HG02678 (cell line): ENCODE measurements at regions not wholly inside any gene's neighbourhood (a gene's known extent, or its start where the extent isn't known, plus 50 kb on each side); places are given as distances from the start of the nearest gene placed in this dataset.
"Not testable (repeated sequence)": the region's sequence is repeated elsewhere in the genome, so short reads cannot be mapped to it uniquely, and the experiment has no call there.

ENCODE experiments used
- ATAC-seq: cut with Tn5 transposase; IDR thresholded peaks from one replicate; pipeline ENCODE4 v1.9.1; 2021; ENCODE audit warnings: mild to moderate bottlenecking, moderate library complexity; ENCODE audit not compliant: unreplicated experiment

DNA sequence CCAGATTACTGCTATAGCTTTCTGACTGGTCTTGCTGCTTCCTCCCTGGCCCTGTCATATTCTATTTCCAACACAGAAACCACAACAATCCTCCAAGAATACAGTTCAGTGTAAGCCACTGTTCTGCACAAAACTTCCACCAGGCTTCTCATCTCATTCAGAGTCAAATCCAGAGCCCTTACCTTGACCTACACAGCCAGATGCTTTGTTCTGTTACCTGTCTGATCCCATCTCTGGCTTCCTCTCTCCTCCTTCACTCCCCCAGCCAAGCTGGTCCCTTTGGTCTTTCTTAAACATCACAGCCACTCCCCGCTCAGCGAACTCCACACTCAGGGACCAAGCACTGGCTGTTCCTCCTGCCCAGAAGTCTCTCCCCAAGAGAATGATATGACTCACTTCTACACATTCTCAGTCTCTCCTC lies 84.8 kb upstream of the BMP2K start:
- ATAC-seq: no peak

DNA sequence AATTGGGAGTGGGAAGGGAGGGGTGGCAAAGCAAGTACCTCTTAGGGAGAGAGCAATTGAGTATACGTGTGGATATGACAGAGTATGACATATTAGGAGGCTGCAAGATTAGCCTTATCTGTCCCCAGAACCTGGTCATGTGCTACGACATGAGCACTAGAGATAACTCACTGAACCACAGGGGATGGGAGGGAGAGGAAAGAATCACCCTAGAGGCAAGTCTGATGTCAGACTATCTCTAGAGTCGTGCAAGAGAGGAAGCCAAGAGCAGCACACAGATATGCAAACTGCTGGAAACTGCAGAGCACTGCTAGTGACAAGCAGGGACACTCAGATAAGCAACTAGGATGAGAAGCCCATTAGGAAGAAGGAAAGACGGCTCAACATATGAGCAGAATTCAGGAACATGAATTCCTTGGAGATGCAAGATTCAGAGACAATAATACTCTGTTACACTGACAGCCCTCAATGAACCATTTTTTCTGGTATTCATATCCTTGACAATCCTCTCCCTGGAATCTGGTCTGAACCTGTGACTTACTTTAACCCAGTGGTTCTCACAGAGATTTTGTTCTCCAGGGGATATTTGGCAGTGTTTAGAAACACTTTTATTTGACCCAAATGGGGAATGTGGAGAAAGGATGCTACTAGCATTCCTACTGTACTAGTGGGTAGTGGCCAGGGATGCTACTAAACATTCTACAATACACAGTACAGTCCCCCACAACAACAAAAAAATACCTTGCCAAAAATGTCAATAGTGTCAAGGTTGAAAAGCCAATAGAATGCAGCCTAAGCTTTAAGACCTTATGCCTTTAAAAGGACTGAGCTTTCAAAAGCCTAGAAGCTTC lies 84.0 kb upstream of the BMP2K start:
- no peak for ATAC-seq

DNA sequence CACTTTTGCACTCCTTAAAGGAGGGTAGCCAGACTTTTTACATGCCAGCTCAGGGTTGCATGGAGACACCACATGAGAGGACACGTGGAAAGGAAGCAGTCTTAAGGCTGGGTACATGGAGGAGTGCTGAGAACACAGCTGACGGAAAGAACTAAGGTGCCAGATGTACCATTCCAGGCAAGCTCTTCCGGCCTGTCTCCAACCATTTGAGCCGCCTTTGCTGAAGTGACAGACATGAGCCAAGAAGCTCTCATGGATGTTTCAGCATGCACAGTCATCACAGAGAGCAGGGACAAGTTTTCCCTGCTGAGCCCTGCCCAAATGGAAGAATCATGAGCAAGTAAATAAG lies 83.4 kb upstream of the BMP2K start:
- no peak for ATAC-seq

DNA sequence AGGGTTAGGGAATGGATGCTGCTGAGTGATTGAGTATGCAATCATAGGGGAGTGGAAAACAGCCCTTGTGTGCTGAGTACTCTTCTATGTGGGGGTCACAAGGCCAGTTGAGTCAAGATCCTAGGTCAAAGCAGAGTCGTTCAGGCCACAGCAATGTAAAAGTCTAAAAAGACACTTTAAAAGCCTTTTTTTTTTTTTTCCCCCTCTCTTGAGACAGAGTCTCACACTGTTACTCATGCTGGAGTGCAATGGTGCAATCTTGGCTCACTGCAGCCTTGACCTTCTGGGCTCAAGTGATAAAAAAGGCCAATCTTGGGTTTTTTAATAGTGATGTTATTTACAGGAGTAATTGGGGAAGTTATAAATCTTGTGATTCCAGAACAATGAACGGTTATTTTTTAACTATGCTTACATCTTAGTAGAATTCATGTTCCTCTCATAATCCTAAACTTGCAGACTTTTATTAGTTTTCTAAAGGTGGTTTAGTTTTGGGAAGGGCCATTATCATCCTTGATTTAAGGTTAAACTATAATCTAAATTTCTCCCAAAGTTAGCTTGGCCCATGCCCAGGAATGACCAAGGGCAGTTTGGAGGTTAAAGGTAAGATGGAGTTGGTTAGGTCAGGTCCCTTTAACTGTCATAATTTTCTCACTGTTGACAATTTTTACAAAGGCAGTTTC lies 82.2 kb upstream of the BMP2K start:
- no peak for ATAC-seq

DNA sequence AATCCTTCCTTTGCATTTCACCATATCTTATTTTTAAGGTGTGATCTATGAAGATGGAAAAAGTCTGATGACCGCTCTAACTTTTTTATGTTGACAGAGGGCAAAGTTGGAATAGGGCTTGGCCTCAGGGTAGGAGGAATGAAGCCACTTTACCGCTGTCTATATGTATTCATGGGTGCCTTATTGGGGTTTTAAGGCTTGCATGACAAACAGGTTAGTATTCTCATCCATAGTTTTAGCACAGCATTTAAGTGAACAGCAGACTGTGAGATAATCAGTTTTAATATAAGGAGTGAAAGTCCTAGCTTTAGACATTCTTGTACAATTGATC lies 81.7 kb upstream of the BMP2K start:
- ATAC-seq: no peak

DNA sequence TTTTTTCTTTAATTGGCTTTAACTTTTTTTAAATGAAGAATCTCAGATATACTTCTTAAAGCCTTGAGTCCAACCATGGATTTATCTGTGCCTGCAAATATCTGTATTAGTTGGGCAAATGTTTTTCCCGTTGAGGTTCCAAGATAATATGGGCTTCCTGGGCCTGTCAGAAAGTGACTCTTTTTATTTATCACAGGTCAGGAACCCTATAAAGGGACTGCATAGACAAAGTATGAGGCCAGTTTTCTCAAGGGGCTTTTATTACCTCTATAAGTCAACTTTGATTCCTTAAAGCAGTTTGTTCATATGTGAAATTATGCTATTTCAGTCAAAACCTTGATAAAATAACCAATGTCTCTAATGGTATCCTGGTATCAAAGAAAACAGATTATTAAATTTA lies 80.2 kb upstream of the BMP2K start:
- no peak for ATAC-seq

DNA sequence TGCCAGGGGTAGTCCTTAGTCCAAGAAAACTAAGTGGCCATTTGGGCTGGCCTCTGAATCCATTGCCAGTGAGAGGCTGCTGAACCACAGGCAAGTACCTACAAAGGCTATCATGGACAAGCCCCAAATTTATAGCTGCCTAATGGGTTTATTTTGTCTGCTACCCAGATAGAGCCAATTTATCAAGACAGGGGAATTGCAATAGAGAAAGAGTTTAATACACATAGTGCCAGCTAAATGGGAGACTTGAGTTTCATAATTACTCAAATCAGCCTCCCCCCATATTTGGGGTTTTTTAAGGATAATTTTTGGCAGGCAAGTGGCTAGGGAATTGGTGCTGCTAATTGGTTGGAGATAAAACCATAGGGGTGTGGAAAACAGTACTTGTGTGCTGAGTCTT lies 73.1 kb upstream of the BMP2K start:
- ATAC-seq: no peak

DNA sequence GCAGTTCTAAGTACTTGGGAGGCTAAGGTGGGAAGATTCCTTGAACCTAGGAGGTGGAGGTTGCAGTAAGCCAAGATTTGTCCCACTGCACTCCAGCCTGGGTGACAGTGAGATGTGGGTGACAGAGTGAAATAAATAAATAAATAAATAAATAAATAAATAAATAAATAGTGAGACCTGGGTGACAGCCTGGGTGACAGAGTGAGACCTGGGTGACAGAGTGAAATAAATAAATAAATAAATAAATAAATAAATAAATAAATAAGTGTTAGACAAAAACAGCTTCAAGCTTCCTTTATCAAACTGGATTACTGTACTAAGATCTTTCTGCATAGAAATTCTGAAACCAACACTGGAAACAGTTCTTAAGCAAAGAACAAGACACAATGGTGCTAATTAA lies 71.8 kb upstream of the BMP2K start:
- ATAC-seq: no peak

DNA sequence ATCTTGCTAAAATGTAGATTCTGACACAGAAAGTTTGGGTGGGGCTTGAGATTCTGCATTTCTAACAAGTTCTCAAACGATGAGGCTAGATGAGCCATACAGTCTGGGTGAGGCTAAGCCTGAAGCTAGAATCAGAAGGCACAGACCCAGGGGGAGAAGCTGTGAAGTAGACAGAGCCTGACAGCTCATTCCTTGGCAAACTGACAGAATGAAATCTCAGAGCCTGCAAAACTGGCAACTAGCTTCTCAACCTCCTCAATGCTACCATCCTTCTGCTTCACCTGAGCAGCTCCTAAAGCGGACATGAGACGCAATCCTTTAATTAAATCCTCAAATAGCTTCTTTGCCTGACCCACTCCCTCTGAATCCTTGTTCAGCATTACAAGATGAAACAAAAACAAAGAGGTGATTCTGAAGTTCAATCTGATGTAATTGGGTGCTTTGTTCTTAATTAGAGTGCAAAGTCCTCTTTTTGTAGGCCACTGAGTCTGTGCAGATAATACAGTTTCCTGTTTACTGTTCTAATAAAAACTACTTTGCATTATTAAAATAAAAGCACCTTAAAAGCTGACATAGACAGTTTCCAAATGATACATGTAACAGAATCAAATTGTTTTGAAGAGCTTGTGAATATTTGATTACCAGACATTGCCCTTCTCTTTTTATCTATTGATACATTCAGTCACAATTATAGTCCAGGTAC lies 71.0 kb upstream of the BMP2K start:
- ATAC-seq: no peak

DNA sequence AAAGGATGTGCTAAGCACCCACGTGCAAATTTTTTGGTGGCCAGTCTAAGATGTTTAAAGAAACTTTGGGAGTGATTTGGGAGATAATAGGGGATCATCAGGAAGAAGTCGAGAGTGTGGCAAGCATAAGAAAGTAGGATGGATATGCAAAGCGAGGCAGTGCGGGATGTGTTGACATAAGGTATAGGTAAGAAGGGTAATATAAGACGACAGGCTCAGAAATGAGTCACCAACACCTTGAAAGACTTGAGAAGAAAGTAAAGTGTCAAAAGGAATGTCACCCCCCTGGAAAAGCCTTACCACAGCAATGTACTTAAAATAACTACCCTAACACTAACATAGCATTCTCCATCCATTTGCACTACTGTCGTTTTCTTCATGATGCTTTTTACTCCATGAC lies 69.8 kb upstream of the BMP2K start:
- ATAC-seq: no peak

DNA sequence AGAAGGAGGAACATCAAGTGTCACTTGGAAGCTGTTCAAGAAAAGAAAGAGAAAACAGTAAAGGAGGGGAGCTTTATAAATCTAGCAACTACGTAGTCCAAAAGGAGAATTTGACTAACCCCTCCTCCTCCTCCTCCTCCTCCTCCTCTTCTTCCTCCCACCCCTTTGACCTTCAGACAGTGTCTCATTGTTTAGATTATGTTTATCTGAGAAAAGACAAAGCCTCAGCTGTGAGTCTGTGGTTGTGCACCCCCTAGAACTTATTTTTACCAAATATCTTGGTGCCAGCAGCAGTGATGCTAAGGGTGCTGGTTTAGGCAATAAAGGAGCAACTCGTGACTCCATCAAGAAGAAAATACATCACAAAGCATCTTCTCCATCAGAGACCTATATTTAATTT lies 68.9 kb upstream of the BMP2K start:
- peak; percentile 34 for ATAC-seq

DNA sequence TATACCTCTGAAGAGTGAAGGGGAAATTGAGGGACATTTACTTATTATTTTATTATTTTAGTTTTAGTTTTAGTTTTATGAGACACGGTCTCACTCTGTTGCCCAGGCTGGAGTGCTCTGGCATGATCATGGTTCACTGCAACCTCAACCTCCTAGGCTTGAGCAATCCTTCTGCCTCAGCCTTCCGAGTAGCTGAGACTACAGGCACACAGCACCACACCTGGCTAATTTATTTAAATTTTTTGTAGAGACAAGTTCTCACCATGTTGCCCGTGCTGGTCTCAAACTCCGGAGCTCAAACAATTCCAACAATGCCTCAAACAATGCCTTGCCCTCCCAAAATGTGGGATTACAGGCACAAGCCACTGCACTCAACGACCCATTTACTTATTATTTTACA lies 68.4 kb upstream of the BMP2K start:
- ATAC-seq: peak; percentile 37

DNA sequence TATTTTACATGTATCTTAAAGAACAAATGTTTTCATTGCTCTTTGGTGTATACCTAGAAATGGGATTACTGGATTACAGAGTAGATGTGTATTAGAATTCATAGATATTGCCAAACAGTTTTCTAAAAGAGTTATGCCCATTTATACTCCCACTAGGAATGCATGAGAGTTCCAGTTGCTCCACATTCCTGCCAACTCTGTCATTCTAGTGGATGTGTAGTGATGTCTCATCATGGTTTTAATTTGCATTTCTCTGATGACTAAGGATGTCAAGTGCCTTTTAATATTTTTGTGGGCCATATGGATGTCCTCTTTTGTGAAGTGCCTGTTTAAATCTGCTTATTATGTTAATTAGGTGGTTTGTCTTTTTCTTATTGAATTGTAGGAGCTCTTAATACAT lies 65.6 kb upstream of the BMP2K start:
- ATAC-seq: no peak

DNA sequence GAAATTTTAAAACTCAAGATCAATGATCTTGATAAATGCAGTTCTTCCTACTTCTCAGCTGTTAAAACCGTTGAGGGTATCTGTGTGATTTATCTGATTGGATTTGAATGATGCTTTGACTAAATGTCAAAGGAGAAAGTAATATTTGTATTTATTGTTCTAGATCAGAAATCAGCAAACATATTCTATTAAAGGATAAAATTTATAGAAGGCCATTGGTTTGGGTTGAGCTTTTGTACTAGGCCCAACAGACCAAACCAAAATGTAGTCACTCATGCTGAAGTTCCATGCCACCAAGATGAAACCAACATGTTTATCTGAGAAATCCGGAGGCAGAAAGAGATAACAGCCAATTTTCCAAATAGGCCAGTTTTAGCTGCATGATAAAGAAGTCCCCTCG lies 64.5 kb upstream of the BMP2K start:
- no peak for ATAC-seq

DNA sequence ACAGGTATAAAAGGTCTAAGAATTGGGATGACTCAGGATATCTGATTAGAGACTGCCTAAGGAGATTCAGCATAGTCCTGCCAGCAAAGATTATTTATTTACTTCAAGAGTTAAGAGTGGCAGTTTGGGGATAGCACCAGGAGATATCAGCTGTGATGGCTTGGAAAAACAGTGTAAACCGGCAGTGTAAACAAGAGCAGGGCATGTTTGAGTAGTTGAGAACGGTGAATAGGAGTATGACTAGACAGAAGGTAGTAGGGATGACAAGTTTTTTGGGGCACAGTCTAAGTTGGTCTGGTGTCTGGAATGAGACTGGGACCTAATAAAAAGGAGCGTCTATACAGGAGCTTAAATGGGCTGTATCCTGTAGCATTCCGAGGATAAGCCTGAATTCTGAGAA lies 61.6 kb upstream of the BMP2K start:
- not testable (repeated sequence) for ATAC-seq

DNA sequence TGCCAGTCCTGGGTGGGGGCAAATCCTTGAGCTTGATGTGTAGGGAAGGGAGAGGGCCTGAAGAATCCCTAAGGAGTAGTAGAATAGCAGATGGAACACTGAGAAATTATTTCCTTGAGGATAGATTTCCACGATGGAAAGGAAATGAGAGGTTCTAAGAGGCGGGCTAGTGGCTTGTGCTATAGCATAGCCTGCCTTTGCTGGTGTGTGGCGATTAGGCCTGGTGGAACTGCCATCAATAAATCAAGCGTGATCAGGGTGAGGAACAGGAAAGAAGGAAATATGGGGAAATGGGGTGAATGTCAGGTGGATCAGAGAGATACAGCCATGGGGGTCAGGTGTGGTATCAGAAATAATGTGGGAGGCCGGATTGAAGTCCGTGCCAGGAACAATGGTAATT lies 60.8 kb upstream of the BMP2K start:
- ATAC-seq: not testable (repeated sequence)

DNA sequence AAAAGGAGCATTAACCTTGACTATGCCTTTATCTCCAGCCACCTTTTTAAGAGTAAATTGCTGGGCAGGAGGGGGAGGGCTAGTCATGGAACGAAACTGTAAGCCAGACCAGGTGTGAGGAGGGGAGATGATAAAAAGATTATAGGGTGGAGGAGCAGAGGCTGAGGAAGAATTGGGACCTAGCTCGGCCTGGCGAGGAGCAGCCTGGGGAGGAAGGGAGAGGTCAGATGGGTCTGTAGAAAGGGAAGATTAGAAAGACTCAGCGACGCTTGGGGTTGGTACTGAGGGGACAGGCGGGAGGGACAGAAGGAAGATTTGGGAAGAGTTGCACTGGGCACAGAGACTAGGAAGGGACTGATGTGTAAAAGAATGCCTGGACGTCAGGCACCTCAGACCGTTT lies 58.4 kb upstream of the BMP2K start:
- not testable (repeated sequence) for ATAC-seq

DNA sequence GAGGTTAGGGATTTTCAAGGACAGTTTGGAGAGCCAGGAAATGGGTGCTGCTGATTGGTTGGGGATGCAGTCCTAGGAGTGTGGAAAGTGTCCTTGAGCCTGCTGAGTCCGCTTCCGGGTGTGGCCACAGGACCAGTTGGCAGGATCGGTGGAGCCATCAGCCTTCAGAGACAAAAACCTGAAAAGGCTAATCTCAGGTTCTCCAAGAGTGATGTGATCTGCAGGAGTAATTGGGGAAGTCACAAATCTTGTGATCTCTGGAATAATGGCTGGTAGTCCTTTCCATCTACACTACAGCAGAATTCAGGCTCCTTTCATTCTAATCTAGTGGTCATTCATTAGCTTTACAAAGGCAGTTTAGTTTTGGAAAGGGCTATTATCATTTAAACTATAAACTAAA lies 55.9 kb upstream of the BMP2K start:
- ATAC-seq: no peak

DNA sequence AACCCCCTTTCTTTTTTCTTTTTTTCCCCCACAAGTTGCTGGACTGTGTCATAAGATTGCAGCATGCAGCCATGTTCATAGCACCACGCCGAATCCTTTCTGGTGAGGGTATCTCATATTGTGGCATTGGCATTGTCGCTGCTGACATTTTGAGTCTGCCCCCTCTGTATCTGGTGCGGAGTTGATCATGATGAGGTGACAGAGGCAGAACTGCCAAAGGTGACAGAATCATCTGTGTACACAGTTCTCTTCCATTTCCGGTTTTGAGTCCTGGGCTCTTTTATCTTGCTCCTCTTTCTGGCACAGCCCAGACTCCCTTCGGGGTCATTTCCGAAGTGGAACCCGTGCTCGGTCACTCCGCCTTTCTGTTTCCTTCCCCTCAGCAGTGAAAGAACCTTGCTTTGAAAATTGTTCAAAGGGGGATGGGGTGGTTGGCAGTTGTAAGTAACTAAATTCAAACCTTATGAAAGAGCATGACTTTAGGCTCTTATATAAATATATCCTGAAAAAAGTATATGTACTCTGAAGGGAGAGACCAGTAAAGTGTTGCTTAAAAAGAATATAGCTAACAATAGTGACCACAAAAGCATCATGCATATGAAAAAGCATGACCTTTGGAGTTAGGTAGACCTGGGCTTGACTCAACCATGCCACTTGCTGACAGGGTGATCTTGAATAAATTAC lies 55.0 kb upstream of the BMP2K start:
- ATAC-seq: peak; percentile 92

DNA sequence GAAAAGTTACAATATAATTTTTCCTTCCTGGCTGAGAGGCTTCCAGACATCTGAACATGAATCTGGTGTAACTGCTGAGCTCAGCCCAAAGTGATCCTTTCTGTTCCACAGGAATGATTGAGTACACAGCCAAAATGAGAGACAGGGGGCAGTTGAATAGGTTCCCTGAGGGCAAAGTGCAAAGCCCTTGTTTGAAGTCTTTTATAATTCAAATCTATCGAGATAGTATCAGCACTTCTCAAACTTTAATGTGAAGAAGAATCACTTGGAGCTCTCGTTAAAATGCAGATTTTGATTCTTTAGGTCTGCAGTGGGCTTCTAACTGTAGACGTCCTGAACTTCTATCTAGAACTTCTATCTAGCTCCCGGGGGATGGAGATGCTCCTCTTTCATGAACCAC lies 54.4 kb upstream of the BMP2K start:
- ATAC-seq: no peak

DNA sequence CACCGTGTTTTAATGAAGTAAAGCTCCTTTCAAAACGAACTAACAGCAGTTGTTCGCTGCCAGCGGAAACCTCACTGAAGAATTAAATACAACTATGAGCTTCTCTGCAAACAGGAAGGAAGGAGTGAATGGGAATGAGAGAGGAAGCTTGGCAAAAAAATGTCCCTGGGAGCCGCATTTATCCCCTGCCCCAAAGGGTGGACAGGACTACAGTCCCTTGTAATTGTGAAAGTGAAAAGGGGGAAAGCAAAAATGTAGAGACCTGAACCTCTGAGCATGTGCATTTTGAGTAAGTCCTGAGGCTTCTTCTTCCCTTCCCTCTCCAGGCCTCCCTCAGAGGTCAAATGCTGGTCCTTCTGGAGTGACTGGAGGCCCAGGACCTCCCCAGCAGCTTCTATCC lies 53.8 kb upstream of the BMP2K start:
- no peak for ATAC-seq

DNA sequence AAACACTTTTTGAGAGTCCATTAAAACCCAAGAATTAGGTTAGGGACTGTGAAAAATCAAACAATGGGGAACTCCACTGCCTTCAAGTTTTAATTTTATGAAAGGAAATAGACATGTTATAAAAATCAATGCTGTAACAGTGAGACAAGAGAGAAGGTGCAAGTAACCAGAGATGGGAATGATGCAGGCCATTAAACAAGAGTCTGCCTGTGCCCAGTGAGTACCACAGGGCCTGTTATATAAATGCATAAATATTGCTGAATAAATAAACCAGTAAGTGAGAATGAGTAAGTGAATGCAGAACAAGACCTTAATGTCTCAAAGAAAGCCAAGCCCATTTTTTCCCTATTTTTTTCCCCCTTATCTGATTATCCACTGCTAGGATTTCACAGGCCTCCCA lies 53.3 kb upstream of the BMP2K start:
- no peak for ATAC-seq
